Gastroesophageal sphincter (tissue), 3 donors: ENCODE measurements at regions not wholly inside any gene's neighbourhood (a gene's known extent, or its start where the extent isn't known, plus 50 kb on each side); places are given as distances from the start of the nearest gene placed in this dataset.

Experiments
- EP300 ChIP-seq: sonication (generic); formaldehyde crosslinking; IDR thresholded peaks from one replicate; pipeline ENCODE4 v1.6.1; 2017; ENCODE audit warnings: antibody characterized with exemption, mild to moderate bottlenecking
- POLR2A ChIP-seq, 2 donors: fragments of 450-650 bp; IDR thresholded peaks; one replicate each; pipeline ENCODE4 v1.6.1; 2017; ENCODE audit warnings: antibody characterized with exemption in 2 of 2, mild to moderate bottlenecking in 2 of 2, moderate library complexity in 1 of 2
- POLR2AphosphoS5 ChIP-seq: sonication (generic); formaldehyde crosslinking; IDR thresholded peaks from one replicate; pipeline ENCODE4 v1.6.1; 2017; ENCODE audit warnings: antibody characterized with exemption
- TF ChIP-seq, protein P1 (sequence below), 4 experiments: fragments of 200-600 bp in 2 of 4; fragments of 450-650 bp in 2 of 4; sonication (generic) in 1 of 4; IDR thresholded peaks; one replicate each; pipeline ENCODE4 v1.5.1; 2017 to 2019; ENCODE audit warnings: antibody characterized with exemption in 4 of 4, mild to moderate bottlenecking in 2 of 4, moderate library complexity in 2 of 4

DNA sequence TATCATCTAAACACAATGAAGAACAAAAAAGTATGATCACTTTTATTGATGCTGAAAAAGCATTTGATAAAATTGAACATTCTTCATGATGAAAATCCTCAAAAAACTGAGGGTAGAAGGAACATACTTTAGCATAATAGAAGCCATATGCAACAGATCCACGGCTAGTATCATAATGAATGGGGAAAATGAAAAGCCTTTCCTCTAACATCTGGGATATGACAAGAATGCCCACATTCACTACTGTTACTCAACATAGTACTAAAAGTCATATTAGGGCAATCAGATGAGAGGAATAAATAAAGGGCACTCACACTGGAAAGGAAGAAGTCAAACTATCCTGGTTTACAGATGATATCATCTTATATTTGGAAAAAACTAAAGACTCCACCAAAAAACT lies 256.6 kb downstream of the RFPL4B start:
- TF ChIP-seq, protein P1, sequence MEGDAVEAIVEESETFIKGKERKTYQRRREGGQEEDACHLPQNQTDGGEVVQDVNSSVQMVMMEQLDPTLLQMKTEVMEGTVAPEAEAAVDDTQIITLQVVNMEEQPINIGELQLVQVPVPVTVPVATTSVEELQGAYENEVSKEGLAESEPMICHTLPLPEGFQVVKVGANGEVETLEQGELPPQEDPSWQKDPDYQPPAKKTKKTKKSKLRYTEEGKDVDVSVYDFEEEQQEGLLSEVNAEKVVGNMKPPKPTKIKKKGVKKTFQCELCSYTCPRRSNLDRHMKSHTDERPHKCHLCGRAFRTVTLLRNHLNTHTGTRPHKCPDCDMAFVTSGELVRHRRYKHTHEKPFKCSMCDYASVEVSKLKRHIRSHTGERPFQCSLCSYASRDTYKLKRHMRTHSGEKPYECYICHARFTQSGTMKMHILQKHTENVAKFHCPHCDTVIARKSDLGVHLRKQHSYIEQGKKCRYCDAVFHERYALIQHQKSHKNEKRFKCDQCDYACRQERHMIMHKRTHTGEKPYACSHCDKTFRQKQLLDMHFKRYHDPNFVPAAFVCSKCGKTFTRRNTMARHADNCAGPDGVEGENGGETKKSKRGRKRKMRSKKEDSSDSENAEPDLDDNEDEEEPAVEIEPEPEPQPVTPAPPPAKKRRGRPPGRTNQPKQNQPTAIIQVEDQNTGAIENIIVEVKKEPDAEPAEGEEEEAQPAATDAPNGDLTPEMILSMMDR (IDR thresholded peaks at IDR 0.05), result no peak
- TF ChIP-seq POLR2AphosphoS5, result no peak
- TF ChIP-seq POLR2A (IDR thresholded peaks at IDR 0.05), result no peak
- no peak for TF ChIP-seq EP300
